Esophagus (tissue), 2 donors: ENCODE measurements at regions not wholly inside any gene's neighbourhood (a gene's known extent, or its start where the extent isn't known, plus 50 kb on each side); places are given as distances from the start of the nearest gene placed in this dataset.

ENCODE experiments used
- H3K27ac ChIP-seq, 2 donors: one replicate each; pipeline ENCODE4 v1.5.1; 2013; ENCODE audit warnings: low read depth in 2 of 2, mild to moderate bottlenecking in 2 of 2, inconsistent platforms in 1 of 2, low read length in 1 of 2, moderate library complexity in 1 of 2
- H3K27me3 ChIP-seq, 2 donors: one replicate each; pipeline ENCODE4 v1.6.1; 2013; ENCODE audit warnings: low read length in 2 of 2, control low read depth in 1 of 2, mild to moderate bottlenecking in 1 of 2; ENCODE audit not compliant: insufficient read depth in 2 of 2, control insufficient read depth in 1 of 2
- H3K36me3 ChIP-seq, 2 donors: one replicate each; pipeline ENCODE4 v1.6.1; 2013; ENCODE audit warnings: low read length in 1 of 2; ENCODE audit not compliant: control insufficient read depth in 2 of 2, insufficient read depth in 2 of 2
- H3K4me1 ChIP-seq, 2 donors: one replicate each; pipeline ENCODE4 v1.6.1; 2013; ENCODE audit warnings: low read length in 1 of 2; ENCODE audit not compliant: control insufficient read depth in 2 of 2, insufficient read depth in 2 of 2
- H3K4me3 ChIP-seq, 2 donors: one replicate each; pipeline ENCODE4 v1.5.1; 2013; ENCODE audit warnings: low read length in 2 of 2, mild to moderate bottlenecking in 2 of 2, low read depth in 1 of 2, moderate library complexity in 1 of 2
- H3K9me3 ChIP-seq, 2 donors: one replicate each; pipeline ENCODE4 v1.6.1; 2013; ENCODE audit warnings: mild to moderate bottlenecking in 2 of 2, low read depth in 1 of 2, low read length in 1 of 2, moderate library complexity in 1 of 2; ENCODE audit not compliant: control insufficient read depth in 2 of 2, insufficient read depth in 1 of 2
- WGBS, 2 donors: extraction: QIAGEN DNeasy Blood & Tissue Kit; methylation state at CpG; one replicate each; pipeline ENCODE4 v1.1.7; 2013; 5-methylcytosine and 5-hydroxymethylcytosine counted together
- donor health status: healthy with polysubstance abuse.
- donor health status: Bipolar disorder and iron deficiency.

- no peaks in the 10 kb centered on the region for H3K9me3 ChIP-seq
These were observed 1026.6 kb downstream of the BRD1 start for GRCh38 chr22:48800886-48801607.

GRCh38 chr22:48800036-48800885 lies 1027.4 kb downstream of the BRD1 start:
- Histone ChIP-seq H3K9me3 (no peaks in the 10 kb centered on the region), H3K36me3 (no peaks in the 10 kb centered on the region), H3K4me1 (no peaks in the 10 kb centered on the region), H3K27me3 (no peaks in the 10 kb centered on the region), H3K27ac (no peak overlapping the region), H3K4me3 (no peak overlapping the region)
- 70 to 81% methylated on average over 23 of the region's 23 CpGs for WGBS, 2 donors

More at GRCh38 chr22:48800886-48801607, 1026.6 kb downstream of the BRD1 start:
- WGBS, 2 donors, result 89 to 91% methylated on average over 14 of the region's 14 CpGs
- Histone ChIP-seq H3K27ac (no peak overlapping the region), H3K36me3 (no peaks in the 10 kb centered on the region), H3K27me3 (no peaks in the 10 kb centered on the region), H3K4me1 (no peaks in the 10 kb centered on the region), H3K4me3 (no peak overlapping the region)

- WGBS, 2 donors, result 90 to 91% methylated on average over 18 of the region's 18 CpGs
- no peaks in the 10 kb centered on the region for H3K4me1 ChIP-seq
- no peaks in the 10 kb centered on the region for H3K9me3 ChIP-seq
- H3K4me3 ChIP-seq, result no peak overlapping the region
- no peak overlapping the region for H3K27ac ChIP-seq
- no peaks in the 10 kb centered on the region for H3K36me3 ChIP-seq
- H3K27me3 ChIP-seq, result no peaks in the 10 kb centered on the region
These were observed 1028.3 kb downstream of the BRD1 start for GRCh38 chr22:48799227-48799970.

GRCh38 chr22:48798281-48799226 lies 1029.1 kb downstream of the BRD1 start:
- H3K9me3 ChIP-seq, result no peaks in the 10 kb centered on the region
- no peaks in the 10 kb centered on the region for H3K36me3 ChIP-seq
- H3K4me3 ChIP-seq, result no peak overlapping the region
- no peak overlapping the region for H3K27ac ChIP-seq
- H3K27me3 ChIP-seq, result no peaks in the 10 kb centered on the region
- no peaks in the 10 kb centered on the region for H3K4me1 ChIP-seq
- 79 to 84% methylated on average over 31 of the region's 31 CpGs for WGBS, 2 donors

- peaks cover 0 to 1% of the 10 kb centered on the region in 2 donors for H3K9me3 ChIP-seq
- 84 to 91% methylated on average over 8 of the region's 8 CpGs for whole genome bisulfite sequencing, 2 donors
- H3K4me1 ChIP-seq, result no peaks in the 10 kb centered on the region
- no peaks in the 10 kb centered on the region for H3K36me3 ChIP-seq
- H3K27me3 ChIP-seq, result no peaks in the 10 kb centered on the region
- H3K27ac ChIP-seq, result no peak overlapping the region
- H3K4me3 ChIP-seq, result no peak overlapping the region
These were observed 1029.9 kb downstream of the BRD1 start for GRCh38 chr22:48797731-48798130.

GRCh38 chr22:48796310-48797015 lies 1031.2 kb downstream of the BRD1 start:
- H3K4me3 ChIP-seq, result no peak overlapping the region
- no peaks in the 10 kb centered on the region for H3K4me1 ChIP-seq
- WGBS, 2 donors, result 70% methylated on average over 14 of the region's 14 CpGs
- no peaks in the 10 kb centered on the region for H3K36me3 ChIP-seq
- H3K9me3 ChIP-seq, result peaks cover 0 to 5% of the 10 kb centered on the region in 2 donors
- no peak overlapping the region for H3K27ac ChIP-seq
- no peaks in the 10 kb centered on the region for H3K27me3 ChIP-seq

- no peak overlapping the region for H3K27ac ChIP-seq
- H3K27me3 ChIP-seq, result no peaks in the 10 kb centered on the region
- H3K4me3 ChIP-seq, result no peak overlapping the region
- no peaks in the 10 kb centered on the region for H3K4me1 ChIP-seq
- WGBS, 2 donors, result 38 to 46% methylated on average over 2 of the region's 2 CpGs
- H3K36me3 ChIP-seq, result no peaks in the 10 kb centered on the region
- peaks cover 0 to 5% of the 10 kb centered on the region in 2 donors for H3K9me3 ChIP-seq
These were observed 1032.0 kb downstream of the BRD1 start for GRCh38 chr22:48795664-48796063.

- peaks cover 0 to 5% of the 10 kb centered on the region in 2 donors for H3K9me3 ChIP-seq
- no peaks in the 10 kb centered on the region for H3K27me3 ChIP-seq
- WGBS, 2 donors, result 83 to 84% methylated on average over 7 of the region's 7 CpGs
- no peaks in the 10 kb centered on the region for H3K4me1 ChIP-seq
- no peaks in the 10 kb centered on the region for H3K36me3 ChIP-seq
- no peak overlapping the region for H3K27ac ChIP-seq
- H3K4me3 ChIP-seq, result no peak overlapping the region
These were observed 1032.8 kb downstream of the BRD1 start for GRCh38 chr22:48794906-48795305.
